Mucosa of stomach (tissue), 1 donor: ENCODE measurements at regions not wholly inside any gene's neighbourhood (a gene's known extent, or its start where the extent isn't known, plus 50 kb on each side); places are given as distances from the start of the nearest gene placed in this dataset.

Source experiments
- H3K27me3 ChIP-seq: one replicate; pipeline ENCODE4 v1.7.0; 2013; ENCODE audit warnings: mild to moderate bottlenecking, low read length; ENCODE audit not compliant: control insufficient read depth, insufficient read depth
- H3K36me3 ChIP-seq: one replicate; pipeline ENCODE4 v1.7.0; 2013; ENCODE audit warnings: low read length; ENCODE audit not compliant: control insufficient read depth, insufficient read depth
- H3K4me1 ChIP-seq: one replicate; pipeline ENCODE4 v1.7.0; 2013; ENCODE audit warnings: mild to moderate bottlenecking, low read length; ENCODE audit not compliant: control insufficient read depth, insufficient read depth
- H3K4me3 ChIP-seq: one replicate; pipeline ENCODE4 v1.7.0; 2013; ENCODE audit warnings: low read length
- H3K9ac ChIP-seq: one replicate; pipeline ENCODE4 v1.7.0; 2013; ENCODE audit warnings: mild to moderate bottlenecking, low read length, moderate library complexity
- H3K9me3 ChIP-seq: one replicate; pipeline ENCODE4 v1.7.0; 2013; ENCODE audit warnings: mild to moderate bottlenecking, low read length, moderate library complexity; ENCODE audit not compliant: control insufficient read depth
- donor health status: Pancreatic carcinoma.

DNA sequence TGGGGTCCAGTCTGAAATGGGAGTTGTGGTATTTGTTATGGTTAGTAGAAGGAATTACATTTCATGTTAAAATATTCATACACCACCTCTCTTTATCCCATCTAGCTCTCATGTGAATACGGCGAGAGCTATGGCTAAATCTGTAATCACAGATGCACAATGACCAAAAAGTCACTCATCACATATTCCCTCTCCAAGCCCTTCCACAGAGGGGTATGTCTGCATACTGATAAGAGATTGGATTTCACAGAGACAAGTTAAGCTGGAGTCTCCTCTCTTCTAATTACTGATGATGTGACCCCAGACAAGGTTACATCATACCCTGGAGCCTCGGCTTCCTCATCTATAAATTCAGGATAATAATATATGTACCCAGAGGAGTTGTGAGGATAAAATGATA, 237.8 kb upstream of the RHOBTB1 start:
- Histone ChIP-seq H3K4me3 (no peak overlapping the region), H3K36me3 (no peaks in the 10 kb centered on the region), H3K9ac (no peak overlapping the region), H3K4me1 (peaks cover 8% of the 10 kb centered on the region), H3K27me3 (no peaks in the 10 kb centered on the region), H3K9me3 (no peaks in the 10 kb centered on the region)

DNA sequence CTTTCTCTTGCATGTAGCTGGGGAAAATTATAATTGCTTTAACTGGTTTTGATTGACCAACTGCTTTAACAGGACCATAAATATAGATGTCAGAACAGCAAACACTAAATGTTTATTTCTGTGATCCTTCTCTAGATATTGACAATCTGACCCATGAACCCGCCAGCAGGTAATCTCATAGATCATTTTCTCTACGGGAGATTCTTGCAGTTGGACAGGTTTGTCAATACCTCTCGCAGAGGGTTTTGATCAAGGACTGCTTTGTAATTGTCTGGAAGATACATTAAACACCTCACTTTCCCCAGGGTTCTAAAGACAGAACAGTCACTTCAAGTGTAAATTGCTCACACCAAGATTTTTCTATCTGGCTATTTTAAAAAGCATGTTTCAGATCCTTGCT, 235.8 kb upstream of the RHOBTB1 start:
- H3K9me3 ChIP-seq = no peaks in the 10 kb centered on the region
- H3K27me3 ChIP-seq = no peaks in the 10 kb centered on the region
- no peaks in the 10 kb centered on the region for H3K36me3 ChIP-seq
- no peak overlapping the region for H3K4me3 ChIP-seq
- H3K4me1 ChIP-seq = peaks cover 8% of the 10 kb centered on the region
- no peak overlapping the region for H3K9ac ChIP-seq

- Histone ChIP-seq H3K27me3 (no peaks in the 10 kb centered on the region), H3K4me3 (no peak overlapping the region), H3K9ac (no peak overlapping the region), H3K36me3 (no peaks in the 10 kb centered on the region), H3K4me1 (peaks cover 8% of the 10 kb centered on the region), H3K9me3 (no peaks in the 10 kb centered on the region)
These were observed 232.4 kb upstream of the RHOBTB1 start for GRCh38 chr10:61176424-61176823.

DNA sequence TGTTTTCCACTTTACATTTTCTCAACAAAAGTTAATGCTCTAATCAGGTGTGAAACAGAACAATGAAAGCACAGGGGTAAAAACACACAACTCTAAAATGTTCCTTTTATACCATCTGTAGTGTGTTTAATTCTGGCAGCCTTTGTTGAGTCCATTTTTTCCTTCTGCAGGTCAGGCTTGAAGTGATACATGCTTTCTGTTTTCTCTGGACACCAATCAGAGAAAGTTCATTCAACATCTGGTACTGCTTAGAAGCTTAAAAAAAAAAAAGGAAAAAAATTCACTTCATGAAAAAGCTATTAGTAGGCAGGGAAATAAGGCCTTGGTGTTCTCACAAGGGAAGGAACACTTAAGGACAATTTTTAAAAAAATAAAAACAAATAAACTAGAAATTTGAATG, 231.3 kb upstream of the RHOBTB1 start:
- no peaks in the 10 kb centered on the region for H3K27me3 ChIP-seq
- H3K4me3 ChIP-seq = no peak overlapping the region
- H3K9ac ChIP-seq = no peak overlapping the region
- H3K36me3 ChIP-seq = no peaks in the 10 kb centered on the region
- H3K9me3 ChIP-seq = no peaks in the 10 kb centered on the region
- H3K4me1 ChIP-seq = peaks cover 8% of the 10 kb centered on the region

DNA sequence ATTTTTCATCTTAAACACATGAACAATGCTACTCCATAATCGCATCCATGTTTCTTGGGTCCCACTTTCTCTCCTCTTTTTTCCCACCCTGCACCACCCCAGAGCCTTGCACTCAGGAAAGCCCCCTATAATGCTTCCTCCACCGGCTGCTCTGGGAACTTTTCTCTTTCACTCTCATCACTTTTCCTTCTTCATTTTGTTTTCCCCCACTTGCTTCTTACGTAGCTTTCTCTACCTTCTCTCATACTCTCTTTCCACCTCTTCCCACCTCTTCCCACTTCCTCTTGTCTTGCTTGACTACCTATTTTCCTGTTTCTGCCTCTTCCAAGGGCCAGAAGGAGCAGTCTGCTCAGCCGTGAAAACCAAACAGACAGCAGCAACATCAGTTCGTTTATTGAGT, 229.5 kb upstream of the RHOBTB1 start:
- H3K27me3 ChIP-seq = no peaks in the 10 kb centered on the region
- H3K9me3 ChIP-seq = no peaks in the 10 kb centered on the region
- no peak overlapping the region for H3K4me3 ChIP-seq
- no peaks in the 10 kb centered on the region for H3K36me3 ChIP-seq
- H3K9ac ChIP-seq = no peak overlapping the region
- no peaks in the 10 kb centered on the region for H3K4me1 ChIP-seq

DNA sequence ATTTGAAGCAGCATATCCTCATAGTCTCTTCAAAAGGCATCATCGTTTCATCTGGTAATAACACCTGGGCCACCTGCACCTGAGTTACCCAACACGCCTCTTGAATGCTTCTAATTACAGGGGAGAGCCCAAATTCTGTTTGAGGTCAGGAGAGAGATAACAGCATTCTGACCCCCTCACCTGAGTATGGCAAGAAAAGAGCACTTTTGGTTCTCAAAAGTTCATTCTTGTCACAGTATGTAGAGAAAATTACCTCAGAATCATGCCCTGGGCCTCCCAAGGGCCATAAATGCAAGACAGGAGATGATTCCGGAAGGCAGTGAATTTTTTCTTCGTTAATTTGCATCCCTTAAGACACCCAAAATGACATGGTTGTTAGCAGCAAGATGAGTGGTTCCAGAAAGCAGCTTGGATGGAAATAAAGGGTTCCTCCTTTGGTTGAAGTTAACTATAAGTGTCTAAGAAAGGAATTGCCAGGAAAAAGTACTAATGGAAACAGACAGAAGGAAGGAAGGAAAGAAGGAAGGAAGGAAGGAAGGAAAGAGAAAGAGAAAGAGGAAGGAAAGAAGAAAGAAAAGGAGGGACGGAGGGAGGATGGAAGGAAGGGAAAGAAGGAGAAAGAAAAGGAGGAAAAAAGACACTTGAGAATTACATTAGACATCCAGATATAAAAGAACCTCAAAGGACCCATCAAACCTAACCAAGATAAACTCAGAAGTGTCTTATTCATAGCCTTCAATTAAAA, 228.4 kb upstream of the RHOBTB1 start:
- H3K4me3 ChIP-seq = no peak overlapping the region
- no peaks in the 10 kb centered on the region for H3K36me3 ChIP-seq
- H3K4me1 ChIP-seq = no peaks in the 10 kb centered on the region
- no peaks in the 10 kb centered on the region for H3K27me3 ChIP-seq
- H3K9ac ChIP-seq = no peak overlapping the region
- H3K9me3 ChIP-seq = no peaks in the 10 kb centered on the region

DNA sequence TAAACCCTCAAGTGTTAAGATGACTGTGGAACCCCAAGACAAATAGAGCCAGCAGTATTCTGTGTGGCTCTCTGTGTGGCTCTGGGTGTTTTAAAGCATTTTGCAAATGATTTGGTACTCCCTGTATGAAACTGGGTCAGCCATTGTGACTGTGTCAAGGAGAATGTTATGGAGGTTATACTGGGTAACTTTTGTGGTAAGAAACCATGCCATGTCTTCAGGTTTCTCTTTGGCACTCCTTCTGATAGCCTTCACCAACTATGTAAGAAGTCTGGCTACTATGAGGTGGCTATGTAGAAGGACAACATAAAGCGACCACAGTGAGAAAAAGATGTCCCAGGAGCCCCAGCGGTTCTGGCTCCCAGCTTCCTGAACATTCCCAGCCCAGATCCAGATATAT, 226.6 kb upstream of the RHOBTB1 start:
- Histone ChIP-seq H3K36me3 (no peaks in the 10 kb centered on the region), H3K9ac (no peak overlapping the region)

DNA sequence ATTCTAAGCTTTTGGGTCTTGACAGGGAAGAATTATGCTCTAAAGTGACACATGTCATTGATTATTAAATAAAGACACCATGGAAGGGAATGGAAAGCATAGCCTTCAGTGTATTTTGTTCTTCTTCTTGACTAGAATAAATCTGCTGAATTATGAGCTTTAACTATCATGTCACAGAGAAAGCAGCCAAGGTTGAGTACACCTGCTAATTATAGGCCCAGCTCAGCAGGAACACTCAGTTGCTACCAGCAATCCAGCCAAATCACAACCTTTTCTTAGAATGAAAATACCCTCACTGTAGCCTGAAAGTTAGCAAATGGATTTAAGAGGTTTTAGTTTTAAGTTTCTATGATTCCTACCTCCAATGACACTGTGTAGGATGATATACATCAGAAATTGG, 225.3 kb upstream of the RHOBTB1 start:
- no peaks in the 10 kb centered on the region for H3K9me3 ChIP-seq
- no peaks in the 10 kb centered on the region for H3K4me1 ChIP-seq
- H3K36me3 ChIP-seq = no peaks in the 10 kb centered on the region
- H3K4me3 ChIP-seq = no peak overlapping the region
- H3K27me3 ChIP-seq = no peaks in the 10 kb centered on the region
- no peak overlapping the region for H3K9ac ChIP-seq

More for the DNA sequence above, 226.6 kb upstream of the RHOBTB1 start:
- no peaks in the 10 kb centered on the region for H3K4me1 ChIP-seq
- no peak overlapping the region for H3K4me3 ChIP-seq
- no peaks in the 10 kb centered on the region for H3K9me3 ChIP-seq
- no peaks in the 10 kb centered on the region for H3K27me3 ChIP-seq

DNA sequence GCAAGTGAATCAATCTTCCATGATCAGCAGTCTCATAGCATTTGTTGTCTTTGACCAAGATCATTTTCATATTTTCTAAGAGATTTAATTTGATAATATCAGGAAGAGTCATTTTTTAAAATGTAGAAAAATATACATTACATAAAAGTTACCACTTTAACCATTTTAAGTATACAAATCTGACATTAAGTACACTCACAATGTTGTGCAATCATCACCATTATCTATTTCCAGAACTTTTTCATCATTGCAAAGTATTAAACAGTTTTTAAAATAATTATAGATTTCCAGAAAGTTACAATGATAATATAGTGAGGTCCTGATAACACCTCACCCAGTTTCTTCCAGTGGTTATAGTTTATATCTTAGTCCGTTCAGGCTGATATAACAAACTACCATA, 222.5 kb upstream of the RHOBTB1 start:
- Histone ChIP-seq H3K9me3 (no peaks in the 10 kb centered on the region), H3K36me3 (no peaks in the 10 kb centered on the region), H3K4me3 (no peak overlapping the region), H3K27me3 (no peaks in the 10 kb centered on the region), H3K9ac (no peak overlapping the region), H3K4me1 (no peaks in the 10 kb centered on the region)

- Histone ChIP-seq H3K4me3 (no peak overlapping the region), H3K27me3 (no peaks in the 10 kb centered on the region), H3K9ac (no peak overlapping the region), H3K4me1 (no peaks in the 10 kb centered on the region), H3K36me3 (no peaks in the 10 kb centered on the region), H3K9me3 (no peaks in the 10 kb centered on the region)
These were observed 222.1 kb upstream of the RHOBTB1 start for GRCh38 chr10:61166065-61166464.

- H3K9ac ChIP-seq = no peak overlapping the region
- no peak overlapping the region for H3K4me3 ChIP-seq
- H3K9me3 ChIP-seq = no peaks in the 10 kb centered on the region
- no peaks in the 10 kb centered on the region for H3K4me1 ChIP-seq
- no peaks in the 10 kb centered on the region for H3K27me3 ChIP-seq
- H3K36me3 ChIP-seq = no peaks in the 10 kb centered on the region
These were observed 220.6 kb upstream of the RHOBTB1 start for GRCh38 chr10:61164458-61165160.

DNA sequence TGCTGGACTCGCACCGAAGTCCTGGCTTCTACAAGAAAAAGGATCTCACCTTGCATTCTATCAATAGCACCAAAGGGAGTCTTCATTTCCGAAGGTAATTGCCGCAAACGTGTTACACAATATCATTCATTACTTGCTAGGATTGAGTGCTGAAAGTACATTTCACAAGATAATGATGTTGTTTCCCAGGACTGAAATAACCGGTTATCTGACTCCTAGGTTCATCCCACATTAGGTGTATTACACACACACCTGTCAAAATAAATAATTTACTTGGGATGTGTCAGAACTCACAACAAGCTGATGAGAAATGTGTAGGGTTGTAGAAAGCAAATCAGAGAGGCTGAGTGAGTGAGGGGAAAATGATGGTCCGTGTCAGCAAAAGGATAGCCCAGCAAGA, 219.4 kb upstream of the RHOBTB1 start:
- Histone ChIP-seq H3K9me3 (no peaks in the 10 kb centered on the region), H3K4me1 (no peaks in the 10 kb centered on the region), H3K36me3 (no peaks in the 10 kb centered on the region), H3K4me3 (no peak overlapping the region), H3K27me3 (no peaks in the 10 kb centered on the region), H3K9ac (no peak overlapping the region)
